Stimulated activated CD4-positive, alpha-beta T cell treated with anti-CD3 and anti-CD28 coated beads, Interleukin-12 subunit alpha, Interleukin-12 subunit beta, amount 100 ng/mL, for 48 hours (primary cell): ENCODE measurements at regions not wholly inside any gene's neighbourhood (a gene's known extent, or its start where the extent isn't known, plus 50 kb on each side); places are given as distances from the start of the nearest gene placed in this dataset.
"Not testable (repeated sequence)": the region's sequence is repeated elsewhere in the genome, so short reads cannot be mapped to it uniquely, and the experiment has no call there.

Source experiments
- DNase-seq, 3 donors: peaks; one replicate each; pipeline ENCODE4 v3.0.0-alpha.2; 2020; ENCODE audit warnings: low read depth in 2 of 3, low spot score in 1 of 3

GRCh38 chr11:91086028-91086427 is 863.2 kb upstream of the CHORDC1 start:
- DNase-seq, result no peak

GRCh38 chr11:91082255-91082654 is 859.4 kb upstream of the CHORDC1 start:
- no peak for DNase-seq

- DNase-seq, result no peak
Observed at GRCh38 chr11:91081440-91082043, 858.7 kb upstream of the CHORDC1 start.

- no peak for DNase-seq
Observed at GRCh38 chr11:91078221-91078620, 855.4 kb upstream of the CHORDC1 start.

DNA sequence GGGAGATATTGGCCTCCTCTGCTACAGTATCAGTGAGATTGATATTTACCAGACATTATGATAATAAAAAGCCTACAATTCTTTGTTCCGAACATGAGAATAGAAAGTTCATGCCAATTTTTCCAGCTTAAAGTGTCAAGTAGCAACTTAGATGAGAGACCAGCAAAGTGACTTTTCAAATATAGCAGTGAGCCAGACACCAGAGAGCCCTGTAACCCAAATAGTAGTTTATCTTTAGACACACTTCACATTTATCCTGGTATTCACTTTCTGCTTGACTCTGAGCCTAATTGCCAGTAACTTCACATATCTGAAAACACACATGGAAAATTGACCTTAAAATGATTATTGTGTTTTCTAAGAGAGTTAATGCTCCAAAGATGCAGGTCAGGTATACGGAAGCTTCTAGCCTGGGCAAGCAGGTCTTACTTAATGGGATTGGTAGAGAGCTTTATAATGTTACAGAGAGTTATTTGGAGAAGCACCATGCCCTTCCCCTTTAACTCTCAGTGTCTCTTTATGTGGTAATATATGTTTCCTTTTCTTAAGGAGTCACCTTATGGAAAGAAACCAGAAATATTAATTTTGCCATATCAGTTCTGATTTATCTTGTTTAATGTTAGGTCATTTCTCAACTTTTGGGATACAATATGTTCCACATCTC is 852.3 kb upstream of the CHORDC1 start:
- DNase-seq, result no peak

DNA sequence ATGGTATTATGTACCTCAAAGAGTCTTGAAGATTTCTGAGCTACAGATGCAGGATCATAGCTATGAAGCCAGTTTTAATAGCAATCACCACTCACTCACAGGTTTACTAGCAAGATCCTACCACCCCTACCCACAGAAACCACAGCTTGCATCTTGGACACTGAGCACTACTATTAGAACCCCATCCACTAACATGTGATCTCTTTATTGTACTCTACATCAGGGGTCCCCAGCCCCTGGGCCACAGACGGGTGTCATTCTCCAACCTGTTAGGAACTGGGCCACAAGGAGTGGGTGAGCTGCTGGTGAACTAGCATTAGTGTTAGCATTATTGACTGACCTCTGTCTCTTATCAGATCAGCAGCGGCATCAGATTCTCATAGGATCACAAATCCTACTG is 844.8 kb upstream of the CHORDC1 start:
- DNase-seq, result no peak

DNA sequence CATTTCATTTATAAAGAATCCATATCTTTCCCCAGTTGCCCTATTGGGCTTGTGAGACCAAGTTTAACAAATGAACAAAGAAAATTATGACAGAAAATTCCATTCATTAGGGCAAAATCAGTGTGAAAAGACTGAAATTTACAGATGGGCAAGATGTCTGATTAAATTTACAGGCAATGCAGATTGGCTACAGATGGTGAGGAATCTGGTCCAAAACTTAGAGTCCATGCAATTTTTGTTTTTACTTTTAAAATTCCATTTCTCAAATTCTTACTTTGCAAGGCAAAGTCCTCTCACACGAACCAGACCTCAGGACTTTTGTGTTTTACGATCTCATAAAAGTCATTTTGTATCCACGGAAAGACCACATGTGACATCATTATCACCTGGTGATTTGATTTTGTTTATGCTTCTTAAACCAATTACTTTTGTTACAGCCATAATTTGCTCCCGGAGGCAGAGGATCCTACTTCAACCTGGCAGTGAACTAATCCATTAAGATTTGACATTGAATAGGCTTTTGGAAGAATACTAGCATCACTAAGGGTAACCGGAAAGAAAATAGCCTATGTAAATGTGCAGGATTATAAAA is 843.7 kb upstream of the CHORDC1 start:
- DNase-seq, result no peak

DNA sequence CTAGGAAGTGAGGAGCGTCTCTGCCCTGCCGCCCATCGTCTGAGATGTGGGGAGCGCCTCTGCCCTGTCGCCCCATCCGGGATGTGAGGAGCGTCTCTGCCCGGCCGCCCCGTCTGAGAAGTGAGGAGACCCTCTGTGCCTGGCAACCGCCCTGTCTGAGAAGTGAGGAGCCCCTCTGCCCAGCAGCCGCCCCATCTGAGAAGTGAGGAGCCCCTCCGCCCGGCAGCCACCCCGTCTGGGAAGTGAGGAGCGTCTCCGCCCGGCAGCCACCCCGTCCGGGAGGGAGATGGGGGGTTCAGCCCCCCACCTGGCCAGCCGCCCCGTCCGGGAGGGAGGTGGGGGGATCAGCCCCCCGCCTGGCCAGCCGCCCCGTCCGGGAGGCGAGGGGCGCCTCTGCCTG is 840.5 kb upstream of the CHORDC1 start:
- not testable (repeated sequence) for DNase-seq

GRCh38 chr11:91047882-91048281 is 825.0 kb upstream of the CHORDC1 start:
- no peak for DNase-seq

- no peak for DNase-seq
Observed at GRCh38 chr11:91046261-91046660, 823.4 kb upstream of the CHORDC1 start.

- DNase-seq, result no peak
Observed at GRCh38 chr11:91041626-91042025, 818.8 kb upstream of the CHORDC1 start.

GRCh38 chr11:91023731-91024130 is 800.9 kb upstream of the CHORDC1 start:
- no peak for DNase-seq

- no peak for DNase-seq
Observed at GRCh38 chr11:91011503-91011902, 788.7 kb upstream of the CHORDC1 start.

GRCh38 chr11:91005458-91005857 is 782.6 kb upstream of the CHORDC1 start:
- no peak for DNase-seq

DNA sequence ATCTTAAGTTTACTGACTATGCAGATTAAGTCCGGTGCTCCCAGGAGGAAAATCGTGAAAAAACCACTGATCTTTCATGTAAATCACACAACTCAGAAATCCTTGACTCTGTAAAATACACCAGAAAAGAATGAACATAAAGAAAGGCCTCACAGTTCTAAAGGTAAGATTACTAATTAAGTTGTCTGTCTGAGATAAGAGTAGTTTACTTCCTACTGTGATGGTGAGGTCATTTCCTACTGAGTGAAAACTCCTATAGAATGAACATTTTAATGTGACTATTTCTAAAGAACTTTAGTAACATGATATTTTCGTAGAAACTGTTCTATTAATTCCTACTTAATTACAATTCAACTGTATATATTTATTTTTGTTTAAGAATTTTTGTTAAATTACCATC is 774.4 kb upstream of the CHORDC1 start:
- DNase-seq, result no peak

- not testable (repeated sequence) for DNase-seq
Observed at GRCh38 chr11:90972159-90972558, 749.3 kb upstream of the CHORDC1 start.

GRCh38 chr11:90947930-90948329 is 725.1 kb upstream of the CHORDC1 start:
- DNase-seq, result no peak

DNA sequence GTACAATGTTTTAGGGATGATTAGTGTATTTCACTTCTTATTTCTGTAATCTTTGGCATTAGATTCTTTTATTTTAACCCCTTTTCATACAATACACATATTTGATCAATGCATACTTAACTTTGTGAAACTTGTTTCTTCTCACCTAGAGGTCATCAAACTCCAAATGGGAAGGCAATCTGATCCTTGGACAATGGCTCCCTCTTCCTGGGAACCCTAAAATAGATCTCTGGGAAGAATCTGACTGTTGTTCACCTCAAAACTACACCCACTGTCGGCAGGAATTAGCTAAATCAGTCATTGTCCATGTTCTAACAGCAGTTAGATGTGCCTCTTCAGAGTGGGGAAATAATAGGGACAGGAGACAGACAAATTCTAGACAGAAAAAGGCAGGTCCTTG is 707.4 kb upstream of the CHORDC1 start:
- no peak for DNase-seq

DNA sequence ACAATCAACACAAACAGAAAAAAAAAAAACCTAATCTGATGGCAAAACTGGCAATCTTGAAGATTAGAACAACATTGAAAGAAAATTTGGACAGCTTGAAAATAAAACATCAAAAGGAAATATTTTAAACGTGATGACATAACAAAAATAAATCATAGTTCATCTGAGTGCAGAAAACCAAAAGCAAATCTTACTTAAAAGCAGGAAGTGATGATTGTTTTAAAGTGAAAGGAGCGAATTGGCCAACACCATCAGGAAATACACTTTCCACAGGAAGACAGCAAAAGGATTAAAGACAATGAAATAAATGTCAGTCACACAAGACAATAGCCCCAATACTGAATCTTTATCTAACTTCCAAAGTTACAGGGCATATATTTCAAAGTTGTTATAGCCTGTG is 696.5 kb upstream of the CHORDC1 start:
- DNase-seq, result no peak

GRCh38 chr11:90916706-90917105 is 693.9 kb upstream of the CHORDC1 start:
- no peak for DNase-seq

- no peak for DNase-seq
Observed at GRCh38 chr11:90913131-90913668, 690.4 kb upstream of the CHORDC1 start.

DNA sequence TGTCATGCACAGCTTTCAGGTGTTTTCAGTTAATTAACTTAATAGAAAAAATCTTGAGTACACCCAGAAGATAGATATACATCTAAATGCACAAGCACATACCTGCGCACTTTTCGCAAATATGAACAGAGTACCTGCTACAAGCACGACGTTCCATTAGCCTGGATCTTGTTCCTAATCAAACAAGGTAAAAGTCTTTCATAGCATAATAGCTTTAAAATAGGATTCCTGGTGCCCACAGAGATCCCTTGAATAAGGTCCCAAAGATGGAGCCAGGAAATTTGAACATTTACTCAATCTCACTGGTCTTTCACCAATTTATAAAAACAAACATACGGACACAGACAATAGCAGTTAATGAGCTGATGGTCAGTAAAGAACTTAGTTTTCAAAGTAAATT is 689.8 kb upstream of the CHORDC1 start:
- no peak for DNase-seq

GRCh38 chr11:90911192-90911591 is 688.3 kb upstream of the CHORDC1 start:
- DNase-seq, result no peak
